SW480 (cell line): ENCODE measurements at regions not wholly inside any gene's neighbourhood (a gene's known extent, or its start where the extent isn't known, plus 50 kb on each side); places are given as distances from the start of the nearest gene placed in this dataset.

Experiments used
- DNase-seq: peaks from one replicate; pipeline ENCODE4 v3.0.0-alpha.2; 2016; ENCODE audit warnings: low spot score

- DNase-seq = no peak
Observed at GRCh38 chr14:53356361-53357150, 203.4 kb upstream of the DDHD1 start.

- DNase-seq = peak; percentile 7
Observed at GRCh38 chr14:53355581-53356112, 202.5 kb upstream of the DDHD1 start.

DNA sequence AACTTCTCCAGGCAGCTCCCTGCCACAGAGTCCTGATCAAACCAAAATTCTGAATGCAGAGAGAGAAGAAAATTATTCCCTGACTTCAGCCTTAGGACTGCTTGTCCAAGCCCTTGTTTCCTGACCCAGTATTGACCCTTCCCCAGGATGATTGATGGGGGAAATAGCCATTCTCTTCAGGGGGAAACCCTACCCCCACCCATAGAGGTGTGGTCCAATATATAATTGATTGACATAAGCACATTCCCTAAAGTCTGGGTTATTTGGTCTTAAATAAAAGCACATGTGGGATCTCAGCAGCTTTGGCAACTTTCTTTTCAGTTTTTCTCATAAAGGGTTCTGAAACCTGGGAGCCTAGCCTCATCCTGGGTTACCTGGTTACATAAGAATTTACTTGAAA, 201.2 kb upstream of the DDHD1 start:
- DNase-seq = no peak

DNA sequence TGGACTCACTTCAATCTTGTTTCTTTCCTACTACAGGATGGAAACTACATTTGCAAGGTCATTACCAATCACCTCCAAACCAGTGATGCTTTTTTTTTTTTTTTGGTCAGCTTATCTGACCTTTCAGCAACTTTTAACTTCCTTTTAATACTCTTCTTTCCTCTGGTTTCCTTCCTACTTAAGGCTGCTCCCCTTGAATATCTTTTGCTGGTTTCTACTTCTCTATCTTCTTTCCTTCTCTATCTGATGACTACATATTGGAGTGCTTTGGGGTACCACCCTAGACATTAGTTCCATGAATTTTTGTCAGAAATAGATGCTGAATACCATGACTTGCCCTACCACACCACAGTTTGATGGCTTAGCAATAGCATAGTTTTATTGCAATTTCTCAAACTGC, 197.7 kb upstream of the DDHD1 start:
- DNase-seq = no peak

DNA sequence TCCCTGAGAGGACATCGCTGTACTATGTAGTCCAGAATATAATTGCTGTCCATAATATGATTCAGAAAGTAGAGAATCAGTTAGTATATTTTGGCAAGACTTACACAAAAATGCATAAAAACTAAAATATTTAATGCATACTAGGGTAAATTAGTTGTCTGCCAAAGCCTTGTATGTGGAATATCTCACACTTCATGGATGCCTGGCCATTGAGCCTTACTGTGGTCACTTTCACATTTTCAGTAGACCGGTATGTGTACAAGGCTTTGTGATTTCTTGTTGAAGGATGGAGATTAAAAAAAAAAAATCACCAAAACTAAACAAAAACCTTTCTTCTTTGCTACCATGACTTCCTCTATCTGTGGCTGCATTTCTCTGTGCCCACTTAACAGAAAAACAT, 197.3 kb upstream of the DDHD1 start:
- DNase-seq = no peak

GRCh38 chr14:53346988-53347387, 193.9 kb upstream of the DDHD1 start:
- no peak for DNase-seq

- no peak for DNase-seq
Observed at GRCh38 chr14:53341324-53341723, 188.2 kb upstream of the DDHD1 start.

DNA sequence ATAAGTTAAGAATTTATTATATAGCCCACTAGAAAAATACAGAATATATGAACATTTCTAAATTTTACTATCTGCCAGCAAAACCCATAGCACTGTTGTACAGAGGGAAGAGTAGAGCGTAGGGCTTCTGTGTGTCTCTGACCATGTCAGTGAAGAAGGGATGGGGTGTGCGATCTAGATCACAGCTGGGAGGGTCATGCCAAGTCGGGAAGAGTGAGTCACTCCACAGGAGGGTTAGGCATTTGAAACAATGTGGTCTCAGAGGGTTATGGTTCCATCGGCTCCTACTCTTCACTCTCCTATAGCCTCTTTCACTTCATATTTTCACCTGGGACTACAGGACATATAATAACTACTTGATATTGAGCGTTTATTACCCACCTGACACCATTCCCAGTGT, 185.1 kb upstream of the DDHD1 start:
- DNase-seq = peak; percentile 5

DNA sequence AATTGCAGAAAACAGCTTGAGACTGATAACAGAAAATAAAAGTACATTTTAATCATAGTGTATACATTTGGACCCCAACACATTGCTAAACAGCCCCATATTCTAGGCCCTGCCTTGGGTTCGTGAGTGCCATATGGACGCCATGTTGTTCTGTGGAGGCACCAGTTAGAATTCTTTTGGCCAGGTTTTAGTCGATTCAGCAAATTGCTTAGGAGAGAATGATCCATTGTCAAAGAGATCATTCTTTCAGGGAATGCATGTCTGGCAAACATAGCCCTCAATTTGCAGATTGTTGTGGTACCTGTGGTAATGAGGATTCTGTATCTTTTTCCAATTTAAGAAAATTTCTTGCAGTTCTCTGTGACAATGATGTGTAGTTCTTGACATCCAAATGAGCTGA, 183.6 kb upstream of the DDHD1 start:
- DNase-seq = no peak

DNA sequence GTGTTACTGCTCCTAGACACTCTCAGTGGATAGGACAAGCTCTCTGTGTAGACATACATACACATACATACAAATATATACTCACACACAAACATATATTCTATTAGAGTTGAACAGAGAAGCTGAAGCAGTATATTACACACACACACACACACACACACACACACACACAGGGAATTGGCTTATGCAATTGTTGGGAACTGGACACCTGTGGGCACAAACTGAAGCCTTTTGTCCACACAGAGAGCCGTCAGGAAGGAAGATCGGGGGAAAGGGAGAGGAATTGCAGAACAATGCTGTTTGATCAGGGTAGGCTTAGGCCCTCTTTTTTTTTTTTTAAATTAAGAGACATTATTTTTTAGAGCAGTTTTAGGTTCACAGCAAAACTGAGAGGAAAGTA, 180.7 kb upstream of the DDHD1 start:
- DNase-seq = no peak

- no peak for DNase-seq
Observed at GRCh38 chr14:53331921-53332320, 178.8 kb upstream of the DDHD1 start.

- no peak for DNase-seq
Observed at GRCh38 chr14:53331247-53331646, 178.1 kb upstream of the DDHD1 start.

- no peak for DNase-seq
Observed at GRCh38 chr14:53330441-53330840, 177.3 kb upstream of the DDHD1 start.

GRCh38 chr14:53328841-53329240, 175.7 kb upstream of the DDHD1 start:
- DNase-seq = no peak

DNA sequence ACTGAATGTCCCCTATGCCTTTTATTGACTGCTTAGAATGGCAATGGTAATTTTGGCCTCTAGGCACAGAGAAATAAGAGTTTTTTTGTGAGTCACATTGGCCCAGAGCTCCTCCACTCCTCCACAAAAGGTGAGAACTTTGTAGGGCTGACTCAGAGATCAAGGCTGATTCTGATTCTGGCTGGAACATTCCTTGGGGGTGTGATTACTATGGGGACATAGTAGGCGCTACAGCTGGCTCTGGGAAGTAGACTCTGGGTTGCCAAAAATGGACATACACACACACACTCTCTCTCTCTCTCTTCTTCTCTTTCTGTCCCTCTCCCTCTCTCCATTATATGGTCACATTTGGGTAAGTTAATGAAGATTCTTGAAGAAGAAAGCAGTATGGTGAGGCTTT, 174.6 kb upstream of the DDHD1 start:
- no peak for DNase-seq

- DNase-seq = peak; percentile 18
Observed at GRCh38 chr14:53325176-53325806, 172.2 kb upstream of the DDHD1 start.

GRCh38 chr14:53316504-53316903, 163.4 kb upstream of the DDHD1 start:
- DNase-seq = no peak

DNA sequence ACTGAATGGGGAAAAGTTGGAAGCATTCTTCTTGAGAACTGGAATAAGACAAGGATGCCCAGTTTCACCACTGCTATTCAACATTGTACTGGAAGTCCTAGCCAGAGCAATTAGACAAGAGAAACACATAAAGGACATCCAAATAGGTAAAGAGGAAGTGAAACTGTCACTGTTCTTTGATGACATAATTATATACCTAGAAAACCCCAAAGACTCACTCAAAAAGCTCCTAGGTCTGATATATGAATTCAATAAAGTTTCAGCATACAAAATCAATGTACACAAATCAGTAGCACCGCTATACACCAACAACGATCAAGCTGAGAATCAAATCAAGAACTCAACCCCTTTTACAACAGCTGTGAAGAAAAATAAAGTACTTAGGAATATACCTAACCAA, 157.3 kb upstream of the DDHD1 start:
- no peak for DNase-seq

- DNase-seq = peak; percentile 40
Observed at GRCh38 chr14:53306911-53307310, 153.8 kb upstream of the DDHD1 start.

- peak; percentile 49 for DNase-seq
Observed at GRCh38 chr14:53306267-53306721, 153.2 kb upstream of the DDHD1 start.

DNA sequence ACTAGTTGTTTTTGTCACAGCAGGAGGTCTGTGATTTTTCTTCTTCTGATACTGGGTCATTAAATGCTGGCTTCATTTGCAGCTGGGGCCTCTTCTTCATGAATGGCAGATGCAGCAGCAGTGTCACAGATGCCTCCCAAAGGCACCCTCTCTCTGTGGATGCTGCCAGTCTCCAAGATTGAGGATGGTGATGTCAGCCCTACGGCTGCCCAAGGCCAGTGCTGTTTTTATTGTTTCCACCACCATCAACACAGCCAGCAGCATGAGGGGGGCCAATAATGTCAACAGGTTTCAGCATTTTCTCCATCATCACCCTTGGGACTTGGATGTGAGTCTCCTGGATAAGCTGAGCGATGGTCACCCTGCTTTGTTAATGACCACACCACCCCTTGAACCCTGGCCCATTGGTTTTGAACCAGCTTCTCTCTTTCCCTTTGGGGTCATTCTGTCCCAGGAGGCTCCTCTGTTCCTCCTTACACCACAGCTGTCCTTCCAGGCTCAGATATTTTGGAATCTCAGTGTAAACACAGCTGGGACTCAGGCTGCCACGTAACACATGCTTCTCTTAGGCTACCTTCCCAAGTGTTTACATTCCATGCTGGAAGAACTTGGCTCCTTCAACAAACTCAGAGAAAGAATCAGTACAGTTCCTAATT, 151.7 kb upstream of the DDHD1 start:
- no peak for DNase-seq

DNA sequence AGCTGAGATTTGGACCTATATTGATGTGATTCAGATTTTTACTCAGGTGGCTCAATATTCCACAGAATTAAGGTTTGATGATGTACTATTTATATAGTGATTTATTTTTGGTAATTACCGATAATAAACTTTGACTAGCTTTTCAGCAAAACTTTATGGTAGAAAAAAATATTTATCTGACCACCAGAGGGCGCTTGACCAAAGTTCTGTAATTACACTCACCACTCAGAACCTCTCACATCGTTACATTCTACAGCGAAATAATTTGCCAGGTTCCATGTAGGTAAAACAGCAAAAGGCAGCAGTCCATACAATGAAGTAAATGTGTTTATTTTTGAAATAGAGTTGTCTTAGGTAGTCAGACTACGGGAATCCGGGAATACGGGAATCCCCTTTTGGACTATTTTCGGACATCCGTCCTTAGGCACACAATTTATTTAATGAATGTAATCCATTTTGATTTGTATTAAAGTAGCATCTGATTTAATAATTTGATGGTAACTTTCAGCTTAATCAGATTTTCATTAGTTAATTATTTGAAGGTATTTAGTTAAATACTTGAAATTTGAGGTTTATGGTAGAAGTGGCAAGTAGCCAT, 143.0 kb upstream of the DDHD1 start:
- peak; percentile 23 for DNase-seq

GRCh38 chr14:53295372-53295771, 142.2 kb upstream of the DDHD1 start:
- no peak for DNase-seq
